ENCODE measurements at regions not wholly inside any gene's neighbourhood (a gene's known extent, or its start where the extent isn't known, plus 50 kb on each side); places are given as distances from the start of the nearest gene placed in this dataset.

- TF ChIP-seq FOXK2 (IDR thresholded peaks at IDR 0.05) = no peak
- TF ChIP-seq NFRKB (IDR thresholded peaks at IDR 0.05) = no peak
- no peak for TF ChIP-seq LEF1 (IDR thresholded peaks at IDR 0.05; ENCODE audit: borderline replicate concordance)
- no peak for TF ChIP-seq PKNOX1 (IDR thresholded peaks at IDR 0.05)
- TF ChIP-seq HDGF (IDR thresholded peaks at IDR 0.05; ENCODE audit: borderline replicate concordance) = no peak
- TF ChIP-seq SUZ12 (IDR thresholded peaks at IDR 0.05) = no peak
Measured at GRCh38 chr6:4396044-4396443, 260.7 kb upstream of the ECI2 start.

All from HEK293T (cell line).